ENCODE measurements at regions not wholly inside any gene's neighbourhood (a gene's known extent, or its start where the extent isn't known, plus 50 kb on each side); places are given as distances from the start of the nearest gene placed in this dataset.

DNA sequence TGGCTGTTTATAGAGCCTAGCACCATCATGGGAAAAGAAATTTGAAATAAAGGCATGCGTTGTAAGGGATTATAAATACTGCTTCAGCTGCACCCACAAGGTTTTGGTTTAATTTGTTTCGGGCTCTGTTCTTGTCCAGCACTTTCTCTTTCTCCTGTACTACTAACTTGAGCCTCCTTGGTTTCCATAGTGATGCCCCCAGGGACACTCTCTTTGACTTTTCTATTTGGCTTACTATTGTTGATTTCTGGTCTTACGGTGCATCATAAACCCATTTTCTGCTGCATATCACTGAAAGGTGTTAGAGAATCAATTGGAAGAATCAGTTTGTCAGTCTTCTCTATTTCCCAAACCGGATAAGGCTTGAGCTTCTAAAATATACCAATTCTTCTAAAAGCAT, 1674.3 kb upstream of the RAG2 start:
- TF ChIP-seq, protein P1, sequence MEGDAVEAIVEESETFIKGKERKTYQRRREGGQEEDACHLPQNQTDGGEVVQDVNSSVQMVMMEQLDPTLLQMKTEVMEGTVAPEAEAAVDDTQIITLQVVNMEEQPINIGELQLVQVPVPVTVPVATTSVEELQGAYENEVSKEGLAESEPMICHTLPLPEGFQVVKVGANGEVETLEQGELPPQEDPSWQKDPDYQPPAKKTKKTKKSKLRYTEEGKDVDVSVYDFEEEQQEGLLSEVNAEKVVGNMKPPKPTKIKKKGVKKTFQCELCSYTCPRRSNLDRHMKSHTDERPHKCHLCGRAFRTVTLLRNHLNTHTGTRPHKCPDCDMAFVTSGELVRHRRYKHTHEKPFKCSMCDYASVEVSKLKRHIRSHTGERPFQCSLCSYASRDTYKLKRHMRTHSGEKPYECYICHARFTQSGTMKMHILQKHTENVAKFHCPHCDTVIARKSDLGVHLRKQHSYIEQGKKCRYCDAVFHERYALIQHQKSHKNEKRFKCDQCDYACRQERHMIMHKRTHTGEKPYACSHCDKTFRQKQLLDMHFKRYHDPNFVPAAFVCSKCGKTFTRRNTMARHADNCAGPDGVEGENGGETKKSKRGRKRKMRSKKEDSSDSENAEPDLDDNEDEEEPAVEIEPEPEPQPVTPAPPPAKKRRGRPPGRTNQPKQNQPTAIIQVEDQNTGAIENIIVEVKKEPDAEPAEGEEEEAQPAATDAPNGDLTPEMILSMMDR (IDR thresholded peaks at IDR 0.05 in 2 of 3, conservative IDR thresholded peaks at IDR 0.05 in 1 of 3; ENCODE audit: control insufficient read depth in 2 of 3, extremely low read depth in 1 of 3, insufficient read depth in 1 of 3, low read depth in 3 of 3, low read length in 3 of 3) = no peak
- TF ChIP-seq SREBF2 (IDR thresholded peaks at IDR 0.05; ENCODE audit: low read length) (no peak), JUNB (IDR thresholded peaks at IDR 0.05) (no peak)

Data from GM12878 (cell line).